Fibroblast of mammary gland (primary cell): ENCODE measurements at regions not wholly inside any gene's neighbourhood (a gene's known extent, or its start where the extent isn't known, plus 50 kb on each side); places are given as distances from the start of the nearest gene placed in this dataset.

Experiments used
- DNase-seq: peaks from one replicate; pipeline ENCODE4 v3.0.0-alpha.2; 2010; ENCODE audit warnings: low read depth
- H3K4me3 ChIP-seq: 2 replicates; pipeline ENCODE4 v1.5.1; 2011; ENCODE audit warnings: low read depth, mild to moderate bottlenecking, low read length, moderate library complexity; ENCODE audit not compliant: control insufficient read depth
- CTCF ChIP-seq: conservative IDR thresholded peaks from 2 replicates; pipeline ENCODE4 v1.5.1; 2011; ENCODE audit warnings: low read depth, low read length, inconsistent platforms; ENCODE audit not compliant: control insufficient read depth, insufficient read depth

- DNase-seq: no peak
- TF ChIP-seq CTCF: no peak
- no peak overlapping the region for H3K4me3 ChIP-seq
Measured at GRCh38 chr5:54833590-54833989, 151.8 kb downstream of the ESM1 start.

- no peak for DNase-seq
- TF ChIP-seq CTCF: no peak
- H3K4me3 ChIP-seq: no peak overlapping the region
Measured at GRCh38 chr5:54832858-54833257, 152.5 kb downstream of the ESM1 start.

GRCh38 chr5:54832045-54832444 is 153.3 kb downstream of the ESM1 start:
- no peak overlapping the region for H3K4me3 ChIP-seq
- TF ChIP-seq CTCF: no peak
- DNase-seq: peak; percentile 77

- H3K4me3 ChIP-seq: no peak overlapping the region
- DNase-seq: no peak
- TF ChIP-seq CTCF: no peak
Measured at GRCh38 chr5:54831233-54831632, 154.2 kb downstream of the ESM1 start.

GRCh38 chr5:54829676-54830535 is 155.5 kb downstream of the ESM1 start:
- no peak overlapping the region for H3K4me3 ChIP-seq

GRCh38 chr5:54829102-54829501 is 156.3 kb downstream of the ESM1 start:
- no peak for DNase-seq
- TF ChIP-seq CTCF: no peak
- H3K4me3 ChIP-seq: no peak overlapping the region

More at GRCh38 chr5:54829676-54830535, 155.5 kb downstream of the ESM1 start:
- no peak for TF ChIP-seq CTCF
- no peak for DNase-seq

- TF ChIP-seq CTCF: no peak
- no peak overlapping the region for H3K4me3 ChIP-seq
- no peak for DNase-seq
Measured at GRCh38 chr5:54828151-54828550, 157.2 kb downstream of the ESM1 start.
